ENCODE measurements at regions not wholly inside any gene's neighbourhood (a gene's known extent, or its start where the extent isn't known, plus 50 kb on each side); places are given as distances from the start of the nearest gene placed in this dataset.

DNA sequence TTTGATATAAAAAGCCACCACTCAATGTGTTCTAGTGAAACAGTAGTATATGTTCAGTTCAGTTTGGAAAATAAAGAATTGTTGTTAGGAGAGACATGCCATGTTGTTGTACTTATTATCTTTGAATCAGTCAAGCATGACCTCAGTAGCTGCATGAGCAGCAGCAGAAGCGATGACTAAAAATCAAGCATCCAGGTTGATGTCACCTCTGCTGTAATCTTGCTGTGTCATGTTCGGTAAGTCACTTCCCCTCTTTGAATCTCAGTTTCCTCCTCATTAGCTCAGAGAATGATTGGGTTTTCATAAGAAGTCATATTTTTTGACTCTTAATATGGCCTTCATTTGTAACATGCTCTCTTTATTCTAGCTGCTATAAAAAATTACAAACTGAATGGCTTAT lies 428.4 kb upstream of the B3GALT2 start:
- DNase-seq = no peak

DNA sequence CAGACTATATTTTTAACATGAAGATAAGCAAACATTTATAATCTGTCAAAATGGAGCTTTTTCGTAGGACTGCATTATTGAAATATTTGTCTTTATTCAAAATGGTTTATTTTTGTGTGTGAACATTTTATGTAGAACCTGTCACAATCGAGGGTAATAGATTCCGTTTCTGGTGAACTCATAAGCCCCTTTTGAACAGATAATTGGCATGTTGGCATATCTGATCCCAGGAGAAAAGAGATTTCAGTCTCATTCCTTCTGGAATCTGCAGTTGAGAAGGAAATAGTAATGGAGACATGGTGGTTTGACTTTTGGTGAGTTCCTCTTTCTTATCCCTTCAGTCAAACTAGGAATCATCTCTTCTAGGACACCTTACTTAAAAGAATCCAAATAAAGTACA lies 427.9 kb upstream of the B3GALT2 start:
- no peak for DNase-seq

DNA sequence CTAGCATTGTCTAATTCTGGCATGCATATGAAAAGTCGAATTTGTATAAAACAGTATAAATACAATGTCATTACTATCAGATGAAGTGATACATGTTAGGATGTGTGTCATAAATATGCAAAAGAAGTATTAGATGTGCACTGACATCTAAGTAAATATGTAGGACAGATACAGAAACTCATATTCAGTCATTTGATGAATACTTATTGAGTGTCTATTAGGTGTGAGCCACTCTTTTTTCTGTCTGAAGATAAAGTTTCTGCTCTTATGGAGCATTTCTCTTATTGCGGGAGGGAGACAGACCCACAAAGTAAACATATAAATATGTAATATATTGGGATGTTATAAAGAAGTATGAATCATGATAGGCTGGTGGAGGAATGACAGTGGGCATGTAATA lies 426.6 kb upstream of the B3GALT2 start:
- DNase-seq = no peak

DNA sequence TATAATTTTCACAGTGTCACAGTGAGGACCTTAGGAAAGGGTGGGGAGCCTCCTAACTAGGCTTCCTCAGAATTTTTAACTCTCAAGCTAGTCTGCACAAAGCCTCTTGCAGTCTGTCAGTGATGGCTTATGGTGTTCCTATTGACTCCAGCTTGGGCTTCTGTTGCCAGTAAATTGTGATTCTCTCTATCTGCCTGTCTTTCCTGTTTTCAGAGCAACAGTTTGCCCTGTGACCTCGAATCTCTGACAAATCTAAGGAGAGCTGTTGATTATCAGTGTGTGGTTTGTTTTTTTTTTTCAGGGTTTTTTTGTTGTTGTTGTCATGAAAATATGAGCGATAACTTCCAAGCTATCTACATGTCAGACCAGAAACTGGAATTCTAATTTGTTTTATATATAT lies 423.2 kb upstream of the B3GALT2 start:
- DNase-seq = no peak

DNA sequence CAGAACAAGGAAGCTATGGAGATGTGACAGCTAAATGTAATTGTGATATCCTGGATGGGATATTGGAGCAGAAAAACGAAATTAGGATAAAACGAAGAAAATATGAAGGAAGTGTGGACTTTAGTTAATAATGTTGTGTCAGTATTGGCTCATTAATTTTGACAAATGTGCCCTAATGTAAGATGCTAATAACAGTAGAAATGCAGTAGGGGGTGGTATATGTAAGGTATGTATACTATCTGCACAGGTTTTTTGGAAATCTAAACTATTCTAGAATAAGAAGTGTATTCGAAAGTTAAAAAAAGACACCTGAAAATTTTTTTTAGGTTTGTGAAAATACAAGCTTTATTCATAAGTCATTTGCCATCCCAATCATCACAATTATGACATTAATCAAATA lies 421.4 kb upstream of the B3GALT2 start:
- DNase-seq = no peak

DNA sequence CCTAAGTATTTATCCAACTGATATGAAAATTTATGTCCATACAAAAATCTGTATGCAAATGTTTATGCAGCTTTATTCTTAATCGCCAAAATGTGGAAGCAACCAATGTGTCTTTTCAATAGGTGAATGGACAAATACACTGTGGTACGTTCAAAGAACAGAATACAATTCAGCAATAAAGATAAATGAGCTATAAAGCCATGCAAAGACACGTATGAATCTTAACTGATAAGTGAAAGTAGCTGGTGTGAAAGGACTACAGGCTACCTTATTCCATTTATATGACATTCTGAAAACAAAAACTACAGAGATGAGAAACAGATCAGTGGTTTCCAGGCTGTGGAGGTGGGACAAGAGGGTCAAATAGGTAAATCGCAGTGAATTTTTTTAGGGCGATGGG lies 419.6 kb upstream of the B3GALT2 start:
- no peak for DNase-seq

DNA sequence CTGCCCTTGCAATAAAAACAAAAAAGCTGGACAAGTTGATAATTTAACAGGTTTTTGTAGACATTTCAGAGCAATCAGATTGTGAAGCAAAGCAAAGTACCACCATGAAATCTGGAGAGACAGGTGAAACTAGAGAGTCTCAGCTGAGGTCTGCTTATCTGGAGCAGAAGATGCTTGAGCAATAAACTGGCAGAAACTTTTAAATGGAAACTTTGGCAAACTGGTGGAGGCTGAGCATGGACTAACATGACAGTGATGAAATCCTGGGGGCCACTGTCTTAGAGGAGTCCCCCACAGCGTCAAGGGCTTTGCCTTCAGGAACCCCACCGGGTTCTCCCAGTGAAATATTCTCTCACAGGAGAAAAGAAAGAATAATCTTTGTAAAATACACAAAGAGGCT lies 416.3 kb upstream of the B3GALT2 start:
- DNase-seq = no peak

DNA sequence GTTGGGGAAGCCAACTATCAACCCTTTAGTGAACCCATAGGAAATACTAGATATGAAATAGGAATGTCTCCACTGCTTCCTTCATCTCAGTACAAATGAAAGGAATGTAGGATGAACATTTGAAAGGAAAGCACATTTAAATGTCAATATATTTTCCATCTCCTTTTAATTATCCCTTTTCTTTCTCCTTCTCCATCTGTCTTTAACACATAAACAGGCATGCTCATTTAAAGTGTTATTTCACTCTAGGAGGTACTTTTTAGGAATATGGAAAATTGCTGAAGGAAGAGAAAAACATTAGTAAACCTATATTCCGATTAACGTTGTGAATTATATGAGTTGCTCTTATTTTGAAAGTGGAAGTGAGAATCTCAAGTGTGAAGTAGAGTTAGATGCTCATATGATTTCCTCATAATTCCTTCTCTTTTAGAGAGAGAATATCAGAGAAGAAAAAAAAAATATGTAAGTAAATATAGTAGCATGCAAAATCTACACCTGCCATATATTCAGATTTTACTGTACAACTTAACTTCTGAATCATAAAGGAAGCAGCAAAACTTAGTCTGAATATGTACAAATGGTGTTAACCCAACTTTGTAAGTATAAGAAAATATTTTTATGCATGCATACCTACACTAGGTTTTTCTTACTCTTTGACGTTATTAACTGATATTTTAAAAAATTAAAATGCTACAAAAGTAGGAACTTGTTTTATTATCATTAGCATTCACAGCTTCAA lies 406.9 kb upstream of the B3GALT2 start:
- no peak for DNase-seq

DNA sequence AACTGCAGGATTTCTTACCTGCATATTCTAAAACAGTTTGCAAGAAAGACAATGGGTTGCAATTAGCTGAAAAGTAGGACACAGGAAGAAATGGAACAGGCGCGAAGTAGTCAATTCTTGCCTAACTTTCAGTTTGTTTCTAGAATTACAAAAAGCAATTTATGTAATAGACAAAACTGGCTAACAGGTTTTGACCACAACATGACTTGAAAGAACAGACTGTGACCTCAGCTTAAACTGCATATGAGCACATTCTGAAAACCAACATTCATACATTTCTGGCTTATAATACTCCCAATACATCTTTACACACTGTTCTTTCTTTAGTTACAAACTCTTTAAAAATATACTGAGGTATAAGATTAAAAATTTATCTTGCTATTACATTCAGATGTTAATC lies 405.9 kb upstream of the B3GALT2 start:
- no peak for DNase-seq

DNA sequence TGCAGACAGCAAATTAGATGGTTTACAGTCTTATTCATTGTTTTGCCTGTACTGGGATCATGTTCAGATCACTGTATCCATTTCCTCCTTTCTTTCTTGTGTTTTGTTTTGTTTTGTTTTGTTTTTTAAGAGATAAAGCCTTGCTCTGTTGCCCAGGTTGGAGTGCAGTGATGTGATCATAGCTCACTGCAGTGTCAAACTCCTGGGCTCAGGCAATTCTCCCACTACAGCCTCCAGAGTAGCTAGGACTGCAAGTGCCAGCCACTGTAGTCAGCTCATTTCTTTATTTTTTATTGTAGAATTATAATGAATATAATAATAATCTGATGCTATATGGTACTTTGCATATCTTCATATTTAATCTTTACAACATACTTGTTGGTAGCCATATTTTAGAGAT lies 403.7 kb upstream of the B3GALT2 start:
- no peak for DNase-seq

DNA sequence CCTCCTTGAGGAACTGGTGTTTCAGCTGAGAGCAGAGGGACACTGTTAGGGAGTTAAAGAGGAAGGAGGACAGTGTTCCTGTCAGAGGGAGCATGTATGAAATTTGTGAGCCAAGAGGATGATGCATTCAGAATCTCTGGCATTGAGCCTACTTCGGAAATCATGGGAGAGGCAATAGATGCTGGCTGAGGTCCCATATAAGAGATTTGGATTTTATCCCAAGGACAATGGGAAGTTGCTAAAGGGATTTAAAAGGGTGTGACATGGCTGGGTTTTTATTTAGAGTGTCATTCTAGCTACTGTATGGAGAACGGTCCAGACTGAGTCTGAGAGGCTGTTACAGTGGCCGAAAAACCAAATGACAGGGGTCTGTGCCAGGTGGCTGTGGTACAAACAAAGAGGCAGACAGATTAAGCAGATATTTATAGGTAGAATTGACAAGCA lies 403.2 kb upstream of the B3GALT2 start:
- peak; percentile 64 to 66 for DNase-seq

DNA sequence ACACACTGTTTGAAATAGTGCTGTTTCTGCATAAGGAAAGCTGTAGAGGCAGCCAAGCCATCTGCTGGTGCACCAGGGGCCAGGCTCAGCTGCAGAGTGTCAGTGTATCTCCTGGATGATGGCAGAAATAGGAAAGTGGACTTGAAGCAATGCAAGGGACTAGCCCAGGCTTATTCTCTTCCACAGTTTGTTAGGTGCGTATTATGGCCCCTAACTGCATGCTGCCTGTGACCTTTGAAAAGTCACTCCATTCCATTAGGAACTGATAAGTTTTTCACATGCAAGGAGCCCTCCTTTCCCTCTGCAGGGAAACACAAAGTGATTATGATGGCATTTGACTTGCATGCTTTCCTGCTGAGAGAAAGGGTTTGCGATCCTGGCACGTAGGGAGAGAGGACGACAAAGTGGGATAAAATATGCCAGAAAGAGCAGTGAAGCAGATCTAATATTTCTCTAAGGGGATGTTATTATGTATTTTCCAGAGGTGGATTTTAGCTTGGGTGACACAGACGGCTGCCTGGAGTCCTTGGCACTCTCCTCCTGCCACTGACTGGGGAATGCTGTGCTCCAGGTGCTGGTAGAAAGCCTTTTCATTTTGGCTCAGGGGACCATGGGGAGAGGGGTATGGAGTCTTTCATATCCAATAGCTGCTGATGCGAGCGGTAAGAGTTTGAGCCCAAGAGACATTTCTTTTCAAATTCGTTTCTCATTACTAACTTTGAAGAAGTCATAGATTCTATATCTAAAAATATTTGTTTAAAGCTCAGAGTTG lies 402.1 kb upstream of the B3GALT2 start:
- DNase-seq = peak in 1 of 2 donors; percentile 11

DNA sequence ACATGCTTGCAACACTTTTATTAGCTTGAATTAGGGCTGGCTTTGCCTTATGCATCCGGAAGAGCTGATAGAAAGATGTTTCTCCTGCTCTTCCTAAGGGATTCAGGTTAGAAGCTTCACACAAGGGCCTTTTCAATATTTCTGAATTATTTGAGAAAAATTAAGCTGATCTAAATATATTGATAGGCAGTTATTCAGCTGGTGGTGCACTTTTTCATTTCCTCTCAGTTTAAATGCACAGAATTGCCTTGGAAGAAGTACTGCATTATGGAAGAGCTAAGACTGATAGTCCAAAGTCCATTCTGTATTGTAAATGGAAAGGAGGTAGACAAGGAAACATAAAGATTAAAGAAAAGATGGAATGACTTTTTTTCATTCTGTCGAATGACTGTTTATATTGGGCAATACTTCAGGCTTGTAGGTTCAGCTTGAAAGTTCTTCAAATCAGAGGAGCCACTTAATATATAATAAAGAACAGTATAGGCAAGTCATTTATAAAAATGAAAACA lies 398.4 kb upstream of the B3GALT2 start:
- DNase-seq = no peak

DNA sequence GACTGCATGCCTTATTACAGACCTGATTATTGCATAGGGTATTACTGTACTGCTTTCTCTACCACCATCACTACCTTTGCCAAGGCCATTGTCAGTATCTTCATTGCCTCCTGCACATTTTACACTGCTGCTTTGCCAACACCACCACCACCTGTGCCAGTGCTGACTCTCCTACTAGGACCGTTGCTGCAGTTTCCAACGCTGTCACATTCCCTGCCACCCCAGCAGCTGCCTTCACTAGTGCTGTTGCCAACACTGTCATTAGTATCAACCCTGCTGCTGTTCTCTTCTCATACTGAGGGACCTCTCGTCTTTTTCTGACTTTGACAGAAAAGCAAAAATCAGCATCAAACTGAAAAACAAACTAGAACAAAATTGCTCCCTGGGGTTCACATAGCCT lies 394.9 kb upstream of the B3GALT2 start:
- no peak for DNase-seq

DNA sequence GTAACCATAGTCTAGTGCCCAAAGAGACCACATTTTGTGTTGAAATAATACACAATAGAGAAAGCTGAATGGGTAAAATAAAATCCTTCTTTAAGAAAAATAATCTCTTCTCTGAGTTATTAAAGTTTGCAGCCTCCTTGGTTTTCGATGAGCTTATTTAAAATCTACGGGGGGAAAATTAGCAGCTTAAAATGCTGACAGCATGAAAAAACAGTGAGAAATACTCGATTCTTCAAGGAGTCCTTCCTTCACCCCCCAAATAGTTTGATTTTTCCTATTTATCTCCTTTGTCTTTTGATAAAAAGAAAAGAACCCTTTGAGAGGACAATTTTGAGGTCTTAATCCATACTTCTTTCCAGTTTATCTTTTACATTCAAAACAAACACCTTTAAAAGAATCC lies 394.0 kb upstream of the B3GALT2 start:
- no peak for DNase-seq

DNA sequence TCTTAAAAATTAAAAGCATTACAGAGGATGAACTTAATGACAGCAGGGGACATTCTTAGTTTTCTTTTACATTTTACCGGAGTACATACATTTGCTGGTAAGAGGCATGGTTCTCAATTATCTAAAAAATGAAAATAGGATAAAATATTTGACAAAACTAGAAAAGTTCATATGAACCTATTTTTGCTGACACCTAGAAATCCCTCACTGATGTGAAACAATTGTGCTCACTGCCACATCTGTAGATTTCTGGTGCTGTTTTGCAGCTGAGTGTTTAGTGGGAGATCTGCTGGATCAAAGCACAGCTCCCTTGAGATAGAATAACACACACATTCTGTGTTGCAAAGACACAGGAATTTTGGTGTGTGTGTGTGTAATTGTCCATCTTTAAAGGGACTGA lies 392.9 kb upstream of the B3GALT2 start:
- no peak for DNase-seq

DNA sequence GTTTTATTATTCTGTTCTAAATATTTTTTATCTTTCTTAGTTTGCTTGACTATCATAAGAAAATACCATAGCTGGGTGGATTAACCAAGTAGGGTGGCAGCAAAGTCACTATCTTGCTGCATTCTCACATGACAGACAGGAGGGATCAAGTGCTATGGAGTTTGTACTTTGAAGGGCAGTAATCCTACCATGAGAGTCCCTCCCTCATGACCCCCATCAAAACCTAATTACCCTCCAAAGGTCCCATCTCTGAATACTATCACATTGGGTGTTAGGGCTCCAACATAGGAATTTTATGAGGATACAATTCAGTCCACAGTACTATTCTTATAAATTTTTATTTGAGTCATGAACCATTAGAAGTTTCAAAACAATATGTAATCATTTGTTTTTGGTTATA lies 388.5 kb upstream of the B3GALT2 start:
- DNase-seq = no peak

DNA sequence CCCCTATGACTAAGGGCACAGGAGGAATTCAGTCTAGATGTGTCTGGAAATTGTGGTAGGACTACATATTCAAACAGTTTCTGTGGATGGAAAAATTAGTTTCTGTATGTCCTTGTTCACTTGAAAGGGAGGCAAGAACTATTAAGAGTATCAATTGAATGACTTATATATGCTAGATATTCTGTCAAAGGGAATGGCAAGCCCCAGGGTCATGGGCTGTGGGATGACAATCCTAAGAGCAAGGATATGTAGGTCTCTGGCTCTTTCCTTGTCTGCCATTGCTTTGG lies 383.5 kb upstream of the B3GALT2 start:
- DNase-seq = no peak

DNA sequence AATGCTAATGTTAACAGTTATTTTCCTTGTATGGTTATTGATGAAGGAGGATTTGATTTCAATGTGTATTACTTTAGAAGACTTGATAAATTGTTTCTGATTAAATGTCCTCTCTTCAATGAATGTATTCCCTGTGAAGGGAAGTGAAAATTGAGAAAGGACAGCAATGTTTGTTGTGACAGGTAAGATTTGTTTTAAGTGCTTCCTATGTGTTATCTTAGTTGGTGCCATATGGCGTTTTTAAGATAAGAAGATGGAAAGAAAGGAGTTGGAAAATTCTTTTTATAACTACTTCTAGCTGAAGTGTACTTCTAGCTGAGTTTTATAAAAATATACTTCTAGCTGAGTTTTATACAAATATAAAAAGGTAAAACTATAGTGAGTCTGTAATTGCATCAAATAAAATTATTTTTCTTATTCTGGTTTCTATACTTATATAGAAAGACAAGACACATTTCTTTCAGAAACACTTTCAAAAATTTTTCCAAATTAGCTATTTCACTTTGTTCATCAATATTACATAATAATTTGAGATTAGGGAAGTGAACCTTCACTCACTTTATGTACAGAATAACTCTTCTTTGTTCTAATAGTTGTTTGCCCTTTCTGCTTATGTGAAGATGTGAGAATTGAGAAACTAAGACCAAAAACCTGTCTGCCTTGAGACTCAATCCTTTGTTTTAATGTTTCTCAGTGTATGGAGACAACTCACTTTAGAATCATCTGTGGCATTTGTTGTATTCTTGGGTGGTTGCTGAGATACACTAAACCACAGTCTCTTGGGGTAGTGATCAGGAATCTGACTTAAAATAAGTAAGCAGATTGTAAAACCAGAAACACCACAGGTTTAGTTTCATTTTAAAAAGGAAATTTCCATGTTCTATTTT lies 382.9 kb upstream of the B3GALT2 start:
- no peak for DNase-seq

DNA sequence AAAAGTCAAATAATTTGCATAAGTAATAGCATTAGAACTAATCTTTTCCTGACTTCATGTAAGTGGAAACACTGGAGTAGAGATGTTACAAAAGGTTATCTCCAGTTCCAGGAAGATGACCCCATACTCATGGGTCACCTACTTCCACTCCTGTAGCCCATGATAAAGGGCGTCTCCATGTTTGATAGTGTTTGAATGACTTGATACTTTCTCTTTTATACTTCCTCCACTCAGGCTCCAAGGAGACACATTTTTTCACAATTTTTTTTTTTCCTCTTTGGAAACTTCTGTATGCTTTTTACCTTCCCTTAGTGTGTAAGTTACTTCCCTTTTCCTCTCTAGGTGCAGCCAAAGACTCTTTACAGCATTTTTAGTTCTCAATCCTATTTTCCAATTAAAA lies 382.1 kb upstream of the B3GALT2 start:
- DNase-seq = no peak

DNA sequence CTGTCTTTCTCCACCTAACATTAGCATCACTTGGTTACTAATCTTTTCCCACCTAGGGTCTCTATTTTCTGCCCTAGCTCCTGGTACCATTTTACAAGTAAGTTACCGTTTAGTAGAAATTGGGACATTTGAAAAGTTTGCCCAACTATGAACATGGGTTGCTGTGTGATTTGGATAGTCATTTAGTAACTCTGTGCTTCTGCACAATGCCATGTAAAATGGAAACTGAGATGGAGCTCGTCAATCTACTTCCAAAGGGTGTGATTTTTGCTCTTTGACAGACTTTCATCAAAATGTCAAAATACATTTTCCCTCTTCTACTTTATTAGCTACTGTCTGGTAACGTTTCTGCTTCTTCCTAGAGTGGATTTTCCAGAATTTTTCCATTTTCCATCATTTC lies 381.5 kb upstream of the B3GALT2 start:
- DNase-seq = no peak

DNA sequence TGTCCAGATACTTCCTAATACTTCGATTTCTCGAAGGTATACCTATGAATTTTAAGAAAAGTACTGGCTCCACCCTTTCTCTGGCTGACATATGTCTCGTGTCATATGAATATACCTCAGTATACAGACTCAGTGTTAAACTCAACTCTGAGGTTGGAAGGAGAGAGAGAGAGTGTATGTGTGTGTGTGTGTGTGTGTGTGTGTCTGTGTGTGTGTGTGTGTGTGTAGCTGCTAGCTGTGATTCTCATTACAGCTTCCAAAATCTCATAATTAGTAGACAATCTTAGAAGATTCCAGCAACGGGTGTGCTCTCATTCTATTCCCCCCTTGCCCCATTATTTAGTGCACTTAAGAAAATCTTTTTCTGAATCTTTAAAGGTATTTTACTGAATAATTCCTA lies 380.3 kb upstream of the B3GALT2 start:
- no peak for DNase-seq
